C4-2B (cell line): ENCODE measurements at regions not wholly inside any gene's neighbourhood (a gene's known extent, or its start where the extent isn't known, plus 50 kb on each side); places are given as distances from the start of the nearest gene placed in this dataset.
A peak's percentile ranks its signal among the peaks of the same experiment; 100 is the strongest.
"Not testable (repeated sequence)": the region's sequence is repeated elsewhere in the genome, so short reads cannot be mapped to it uniquely, and the experiment has no call there.

Experiments used
- H3K27ac ChIP-seq: fragments of 450-650 bp; 2 replicates; pipeline ENCODE4 v1.5.1; 2017
- ZFX ChIP-seq: fragments of 450-650 bp; IDR thresholded peaks from 2 replicates; pipeline ENCODE4 v1.6.1; 2017
- TF ChIP-seq, protein P1 (sequence below): fragments of 450-650 bp; conservative IDR thresholded peaks from 2 replicates; pipeline ENCODE4 v1.5.1; 2017; ENCODE audit warnings: mild to moderate bottlenecking

DNA sequence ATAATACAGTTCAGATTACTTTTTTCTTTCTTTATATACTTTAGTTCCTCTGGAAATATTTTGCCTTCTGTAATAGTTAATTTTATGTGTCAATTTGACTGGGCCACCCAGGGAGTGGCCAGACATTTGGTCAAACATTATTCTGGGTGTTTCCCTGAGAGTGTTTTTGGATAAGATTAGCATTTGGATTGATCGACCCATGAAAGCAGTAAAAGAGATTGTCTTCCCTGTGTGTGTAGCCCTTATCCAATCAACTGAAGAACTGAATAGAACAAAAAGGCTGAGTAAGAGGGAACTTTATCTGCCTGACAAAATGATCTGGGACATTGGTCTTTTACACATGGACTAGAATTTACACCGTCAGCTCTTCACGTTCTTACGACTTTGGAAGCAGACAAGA, 1190.1 kb upstream of the FAM98A start:
- TF ChIP-seq, protein P1, sequence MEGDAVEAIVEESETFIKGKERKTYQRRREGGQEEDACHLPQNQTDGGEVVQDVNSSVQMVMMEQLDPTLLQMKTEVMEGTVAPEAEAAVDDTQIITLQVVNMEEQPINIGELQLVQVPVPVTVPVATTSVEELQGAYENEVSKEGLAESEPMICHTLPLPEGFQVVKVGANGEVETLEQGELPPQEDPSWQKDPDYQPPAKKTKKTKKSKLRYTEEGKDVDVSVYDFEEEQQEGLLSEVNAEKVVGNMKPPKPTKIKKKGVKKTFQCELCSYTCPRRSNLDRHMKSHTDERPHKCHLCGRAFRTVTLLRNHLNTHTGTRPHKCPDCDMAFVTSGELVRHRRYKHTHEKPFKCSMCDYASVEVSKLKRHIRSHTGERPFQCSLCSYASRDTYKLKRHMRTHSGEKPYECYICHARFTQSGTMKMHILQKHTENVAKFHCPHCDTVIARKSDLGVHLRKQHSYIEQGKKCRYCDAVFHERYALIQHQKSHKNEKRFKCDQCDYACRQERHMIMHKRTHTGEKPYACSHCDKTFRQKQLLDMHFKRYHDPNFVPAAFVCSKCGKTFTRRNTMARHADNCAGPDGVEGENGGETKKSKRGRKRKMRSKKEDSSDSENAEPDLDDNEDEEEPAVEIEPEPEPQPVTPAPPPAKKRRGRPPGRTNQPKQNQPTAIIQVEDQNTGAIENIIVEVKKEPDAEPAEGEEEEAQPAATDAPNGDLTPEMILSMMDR = no peak
- TF ChIP-seq ZFX = no peak
- H3K27ac ChIP-seq = no peak overlapping the region

DNA sequence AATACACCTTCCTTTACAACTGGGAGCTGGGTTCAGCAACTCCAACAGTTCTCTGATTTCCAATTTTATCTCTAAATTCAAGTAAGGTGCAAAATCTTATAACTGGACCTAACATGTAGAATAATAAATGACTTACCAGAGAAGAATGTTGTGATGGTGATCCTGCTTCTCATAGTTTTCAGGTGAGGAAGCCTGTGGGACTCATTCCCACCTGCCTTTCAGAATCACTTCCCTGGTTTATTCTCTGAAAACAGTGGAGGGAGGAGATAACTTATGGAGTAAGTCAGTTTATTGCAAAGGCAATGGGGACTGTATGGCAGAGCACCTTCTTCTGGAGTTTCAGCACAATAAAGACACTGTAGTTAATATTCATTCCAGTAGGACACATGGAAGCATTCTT, 1188.2 kb upstream of the FAM98A start:
- TF ChIP-seq, protein P1 = no peak
- no peak for TF ChIP-seq ZFX
- no peak overlapping the region for H3K27ac ChIP-seq

- no peak for TF ChIP-seq ZFX
- H3K27ac ChIP-seq = no peak overlapping the region
These were observed 1186.2 kb upstream of the FAM98A start for GRCh38 chr2:34785206-34785785.

- no peak overlapping the region for H3K27ac ChIP-seq
- TF ChIP-seq ZFX = no peak
- TF ChIP-seq, protein P1 = no peak
These were observed 1185.6 kb upstream of the FAM98A start for GRCh38 chr2:34784701-34785100.

DNA sequence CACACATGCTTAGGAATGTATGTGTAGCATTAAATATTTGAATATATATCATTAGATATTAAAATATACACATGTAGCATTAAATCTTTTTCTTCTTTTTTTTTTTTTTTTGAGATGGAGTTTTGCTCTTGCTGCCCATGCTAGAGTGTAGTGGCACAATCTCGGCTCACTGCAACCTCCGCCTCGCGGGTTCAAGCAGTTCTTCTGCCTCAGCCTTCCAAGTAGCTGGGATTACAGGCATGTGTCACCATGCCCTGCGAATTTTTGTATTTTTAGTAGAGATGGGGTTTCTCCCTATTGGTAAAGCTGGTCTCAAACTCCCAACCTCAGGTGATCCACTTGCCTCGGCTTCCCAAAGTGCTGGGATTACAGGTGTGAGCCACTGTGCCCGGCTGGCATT, 1151.6 kb upstream of the FAM98A start:
- H3K27ac ChIP-seq = not testable (repeated sequence)

- TF ChIP-seq, protein P1 = no peak
- TF ChIP-seq ZFX = no peak
These were observed 1148.5 kb upstream of the FAM98A start for GRCh38 chr2:34747643-34748042.

GRCh38 chr2:34738691-34739090, 1139.6 kb upstream of the FAM98A start:
- H3K27ac ChIP-seq = no peak overlapping the region
- no peak for TF ChIP-seq ZFX
- TF ChIP-seq, protein P1 = peak; percentile 44

More at GRCh38 chr2:34747643-34748042, 1148.5 kb upstream of the FAM98A start:
- H3K27ac ChIP-seq = no peak overlapping the region

GRCh38 chr2:34737146-34737545, 1138.0 kb upstream of the FAM98A start:
- no peak overlapping the region for H3K27ac ChIP-seq
- TF ChIP-seq, protein P1 = no peak
- TF ChIP-seq ZFX = no peak
